GM12864 (cell line): ENCODE measurements at regions not wholly inside any gene's neighbourhood (a gene's known extent, or its start where the extent isn't known, plus 50 kb on each side); places are given as distances from the start of the nearest gene placed in this dataset.

Experiments used
- DNase-seq: peaks from one replicate; pipeline ENCODE4 v3.0.0-alpha.2; 2011; ENCODE audit warnings: low read depth
- H3K4me3 ChIP-seq: 2 replicates; pipeline ENCODE4 v1.5.1; 2011; ENCODE audit warnings: mild to moderate bottlenecking, low read depth, low read length, control low read depth
- CTCF ChIP-seq: IDR thresholded peaks from 2 replicates; pipeline ENCODE4 v1.5.1; 2011; ENCODE audit warnings: low read depth, mild to moderate bottlenecking, moderate library complexity, low read length, control low read depth, inconsistent platforms; ENCODE audit errors: missing control alignments

- no peak for TF ChIP-seq CTCF
- no peak overlapping the region for H3K4me3 ChIP-seq
- no peak for DNase-seq
Measured at GRCh38 chr3:79871656-79872055, 103.9 kb upstream of the ROBO1 start.

GRCh38 chr3:79870313-79870620 lies 102.5 kb upstream of the ROBO1 start:
- H3K4me3 ChIP-seq = no peak overlapping the region
- no peak for TF ChIP-seq CTCF
- DNase-seq = no peak

GRCh38 chr3:79869461-79870312 lies 101.9 kb upstream of the ROBO1 start:
- no peak for TF ChIP-seq CTCF
- no peak overlapping the region for H3K4me3 ChIP-seq
- DNase-seq = no peak

- H3K4me3 ChIP-seq = no peak overlapping the region
- TF ChIP-seq CTCF = no peak
Measured at GRCh38 chr3:79866162-79866561, 98.4 kb upstream of the ROBO1 start.

GRCh38 chr3:79864077-79864476 lies 96.3 kb upstream of the ROBO1 start:
- no peak for TF ChIP-seq CTCF
- no peak overlapping the region for H3K4me3 ChIP-seq
- no peak for DNase-seq

More at GRCh38 chr3:79866162-79866561, 98.4 kb upstream of the ROBO1 start:
- DNase-seq = no peak

GRCh38 chr3:79848876-79849275 lies 81.1 kb upstream of the ROBO1 start:
- TF ChIP-seq CTCF = no peak
- DNase-seq = no peak
- H3K4me3 ChIP-seq = no peak overlapping the region

GRCh38 chr3:79847928-79848327 lies 80.1 kb upstream of the ROBO1 start:
- no peak overlapping the region for H3K4me3 ChIP-seq
- TF ChIP-seq CTCF = no peak
- no peak for DNase-seq
